ENCODE measurements at regions not wholly inside any gene's neighbourhood (a gene's known extent, or its start where the extent isn't known, plus 50 kb on each side); places are given as distances from the start of the nearest gene placed in this dataset.
"Not testable (repeated sequence)": the region's sequence is repeated elsewhere in the genome, so short reads cannot be mapped to it uniquely, and the experiment has no call there.

GRCh38 chr5:50501491-50502228, 60.6 kb upstream of the EMB start:
- Mint-ChIP-seq H3K27ac (no peak overlapping the region), H3K4me3 (peak overlapping the region; percentile 31), H3K9me3 (peaks cover 6% of the 10 kb centered on the region), H3K36me3 (ENCODE audit: low read depth) (no peaks in the 10 kb centered on the region), H3K27me3 (no peaks in the 10 kb centered on the region), H3K4me1 (peaks cover 5% of the 10 kb centered on the region)
- ATAC-seq (replicated peaks) = peak; percentile 90

DNA sequence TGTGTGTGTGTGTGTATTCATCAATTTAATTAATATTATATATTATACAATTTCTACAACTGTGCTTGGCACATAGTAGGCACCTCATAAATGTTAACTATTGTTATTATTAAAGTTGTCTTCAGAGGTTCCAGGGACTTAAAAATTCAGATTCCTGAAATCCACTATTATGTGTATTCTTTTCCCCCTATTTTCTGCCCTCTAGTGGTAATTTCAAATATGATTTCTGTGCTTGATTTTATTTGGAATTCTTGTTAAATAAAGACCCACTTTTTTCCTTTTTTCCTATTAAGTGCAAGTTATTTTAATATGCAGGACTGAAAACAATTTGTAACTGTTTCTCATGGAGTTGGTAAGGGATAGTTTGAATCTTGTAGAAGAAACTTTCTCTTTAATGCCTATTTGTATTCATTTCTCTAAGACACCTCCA, 72.0 kb upstream of the EMB start:
- H3K4me1 Mint-ChIP-seq; H3K36me3 Mint-ChIP-seq (ENCODE audit: low read depth); ATAC-seq (replicated peaks); H3K27ac Mint-ChIP-seq; H3K9me3 Mint-ChIP-seq; H3K4me3 Mint-ChIP-seq; H3K27me3 Mint-ChIP-seq: not testable (repeated sequence)

DNA sequence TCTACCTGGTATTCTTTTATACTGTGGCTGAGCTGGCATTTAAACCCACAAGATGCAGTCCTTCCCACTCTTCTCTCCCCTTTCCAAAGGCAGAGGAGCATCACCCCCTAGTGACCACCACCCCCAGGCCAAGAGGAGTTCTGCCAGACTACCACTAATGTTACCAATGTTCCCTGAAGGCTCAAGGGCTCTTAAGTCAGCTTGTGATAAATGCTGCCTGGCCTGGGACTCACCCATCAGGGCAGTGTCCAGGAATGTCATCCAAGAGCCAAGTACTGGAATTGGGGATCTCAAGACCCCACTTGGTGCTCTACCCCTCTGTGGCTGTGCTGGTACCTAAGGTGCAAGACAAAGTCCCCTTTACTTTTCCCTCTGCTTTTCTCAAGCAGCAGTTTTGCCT, 80.0 kb upstream of the EMB start:
- not testable (repeated sequence) for ATAC-seq (replicated peaks); H3K27ac Mint-ChIP-seq; H3K36me3 Mint-ChIP-seq (ENCODE audit: low read depth); H3K4me3 Mint-ChIP-seq; H3K27me3 Mint-ChIP-seq; H3K9me3 Mint-ChIP-seq; H3K4me1 Mint-ChIP-seq

DNA sequence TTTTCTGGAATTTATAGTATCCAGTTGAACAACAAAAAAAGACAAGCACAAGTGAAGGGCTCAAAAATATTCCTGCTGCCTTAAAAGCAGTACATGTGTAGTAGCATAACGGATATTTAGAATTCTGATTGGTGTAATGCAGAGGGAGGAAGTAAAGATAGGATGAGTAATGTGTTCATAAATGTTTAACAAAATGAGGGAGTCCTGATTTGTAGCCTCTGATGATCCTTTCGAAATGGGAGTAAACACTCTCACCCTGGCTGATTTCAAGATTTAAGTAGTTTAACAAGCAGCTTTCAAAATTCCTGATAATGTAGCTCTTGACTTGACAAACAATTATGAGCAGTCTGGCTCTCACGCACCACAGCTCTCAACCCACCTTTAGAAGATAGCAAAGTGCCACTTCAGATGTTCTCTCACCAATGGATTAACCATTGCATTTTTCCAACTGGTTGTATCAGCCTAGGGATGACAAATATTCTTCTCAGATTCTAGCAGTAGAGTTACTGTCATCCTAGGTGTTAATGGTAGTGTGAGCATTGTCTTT, 86.5 kb upstream of the EMB start:
- not testable (repeated sequence) for ATAC-seq (replicated peaks)

GRCh38 chr5:50535393-50535792, 94.3 kb upstream of the EMB start:
- Mint-ChIP-seq H3K27me3 (no peaks in the 10 kb centered on the region), H3K9me3 (no peaks in the 10 kb centered on the region), H3K4me1 (peaks cover 3% of the 10 kb centered on the region), H3K4me3 (no peak overlapping the region), H3K27ac (no peak overlapping the region), H3K36me3 (ENCODE audit: low read depth) (no peaks in the 10 kb centered on the region)
- no peak for ATAC-seq (replicated peaks)

More for the DNA sequence above, 86.5 kb upstream of the EMB start:
- not testable (repeated sequence) for H3K27me3 Mint-ChIP-seq; H3K27ac Mint-ChIP-seq; H3K4me1 Mint-ChIP-seq; H3K9me3 Mint-ChIP-seq; H3K4me3 Mint-ChIP-seq; H3K36me3 Mint-ChIP-seq (ENCODE audit: low read depth)

DNA sequence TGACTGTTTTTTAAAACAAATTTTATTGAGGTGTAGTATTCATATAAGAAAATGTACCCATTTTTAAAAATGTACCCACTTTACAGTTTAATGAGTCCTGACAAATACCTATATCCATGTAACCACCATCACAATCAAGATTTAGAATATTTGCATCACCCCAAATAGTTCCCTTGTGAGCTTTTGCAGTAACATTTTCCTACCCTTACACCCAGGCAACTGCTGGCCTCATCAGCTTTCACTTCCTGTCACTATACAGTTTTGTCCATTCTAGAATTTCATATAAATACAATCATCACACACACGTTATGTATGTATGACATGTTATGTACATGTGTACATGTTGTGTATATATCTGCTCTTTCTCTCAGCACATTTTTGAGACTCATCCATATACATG, 96.4 kb upstream of the EMB start:
- not testable (repeated sequence) for H3K36me3 Mint-ChIP-seq (ENCODE audit: low read depth); H3K4me1 Mint-ChIP-seq; H3K27ac Mint-ChIP-seq; H3K4me3 Mint-ChIP-seq; H3K9me3 Mint-ChIP-seq; H3K27me3 Mint-ChIP-seq
- peak; percentile 24 for ATAC-seq (replicated peaks)

GRCh38 chr5:50547303-50547702, 106.2 kb upstream of the EMB start:
- H3K27me3 Mint-ChIP-seq = no peaks in the 10 kb centered on the region
- H3K9me3 Mint-ChIP-seq = no peaks in the 10 kb centered on the region
- ATAC-seq (replicated peaks) = no peak
- no peak overlapping the region for H3K4me3 Mint-ChIP-seq
- no peaks in the 10 kb centered on the region for H3K36me3 Mint-ChIP-seq (ENCODE audit: low read depth)
- no peak overlapping the region for H3K27ac Mint-ChIP-seq
- H3K4me1 Mint-ChIP-seq = no peaks in the 10 kb centered on the region

DNA sequence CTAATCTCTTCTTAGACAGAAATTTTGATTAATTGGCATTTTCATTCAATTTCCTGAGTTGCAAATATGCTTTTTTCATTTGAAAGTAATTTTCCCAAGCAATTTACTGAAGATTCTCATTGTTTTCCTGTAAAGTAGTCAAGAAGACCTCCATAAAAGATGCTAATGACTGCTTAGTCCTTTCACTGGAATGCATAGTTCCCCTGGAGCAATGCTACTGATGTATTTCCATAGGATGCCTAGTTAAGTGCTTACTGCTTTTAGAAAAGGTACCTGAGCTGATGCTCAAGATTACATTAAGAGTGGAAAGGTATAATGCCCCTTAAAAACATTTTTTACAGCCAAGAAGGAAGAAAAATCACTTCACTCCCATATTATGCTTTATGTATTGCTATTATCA, 109.2 kb upstream of the EMB start:
- no peaks in the 10 kb centered on the region for H3K9me3 Mint-ChIP-seq
- H3K4me1 Mint-ChIP-seq = peaks cover 3% of the 10 kb centered on the region
- no peaks in the 10 kb centered on the region for H3K27me3 Mint-ChIP-seq

GRCh38 chr5:50550993-50551392, 109.9 kb upstream of the EMB start:
- H3K36me3 Mint-ChIP-seq (ENCODE audit: low read depth) = no peaks in the 10 kb centered on the region
- H3K9me3 Mint-ChIP-seq = no peaks in the 10 kb centered on the region
- H3K27ac Mint-ChIP-seq = no peak overlapping the region
- H3K27me3 Mint-ChIP-seq = no peaks in the 10 kb centered on the region
- no peak for ATAC-seq (replicated peaks)
- peaks cover 8% of the 10 kb centered on the region for H3K4me1 Mint-ChIP-seq
- no peak overlapping the region for H3K4me3 Mint-ChIP-seq

More for the DNA sequence above, 109.2 kb upstream of the EMB start:
- Mint-ChIP-seq H3K36me3 (ENCODE audit: low read depth) (no peaks in the 10 kb centered on the region), H3K27ac (no peak overlapping the region), H3K4me3 (no peak overlapping the region)
- ATAC-seq (replicated peaks) = no peak

DNA sequence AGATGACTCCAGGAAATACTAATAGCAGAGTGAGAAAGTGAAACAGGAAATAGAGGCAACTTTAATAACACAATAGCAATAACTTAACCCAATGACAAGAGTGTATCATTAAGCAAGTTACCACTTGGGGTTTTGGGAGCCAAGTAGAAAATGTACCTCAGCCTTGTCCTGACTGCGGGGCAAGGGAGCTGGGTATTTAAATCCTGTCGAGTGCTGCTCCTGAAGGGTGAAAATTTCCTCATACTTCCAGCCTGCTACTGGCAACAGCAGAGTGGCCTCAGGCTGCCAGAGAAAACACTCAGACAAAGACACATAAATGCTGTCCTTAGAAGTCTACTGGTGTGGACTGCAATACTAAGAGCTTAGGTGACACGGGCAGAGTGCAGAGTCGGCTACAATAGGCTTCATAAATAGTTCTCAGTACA, 112.5 kb upstream of the EMB start:
- Mint-ChIP-seq H3K27ac (no peak overlapping the region), H3K36me3 (ENCODE audit: low read depth) (no peaks in the 10 kb centered on the region), H3K27me3 (no peaks in the 10 kb centered on the region), H3K9me3 (no peaks in the 10 kb centered on the region), H3K4me1 (peaks cover 8% of the 10 kb centered on the region), H3K4me3 (peak overlapping the region; percentile 33)
- ATAC-seq (replicated peaks) = no peak

DNA sequence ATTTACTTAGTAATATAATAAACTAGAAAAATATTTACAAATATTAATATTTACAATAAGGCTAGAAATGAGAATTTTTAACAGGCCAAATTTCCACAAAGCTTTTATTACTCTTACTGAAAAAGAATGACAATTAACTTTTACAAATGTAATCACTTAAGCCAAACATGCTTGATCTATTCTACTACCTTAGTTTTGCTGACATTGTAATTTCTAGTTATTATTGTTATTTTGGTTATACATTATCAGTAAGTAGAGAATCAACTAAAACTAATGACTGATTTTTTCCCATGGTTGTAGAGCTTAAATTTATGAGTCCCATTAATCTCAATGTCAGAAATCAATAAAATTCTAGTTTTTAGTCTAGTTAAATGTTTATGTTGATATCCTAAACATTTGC, 107.8 kb upstream of the PARP8 start:
- not testable (repeated sequence) for H3K27ac Mint-ChIP-seq; ATAC-seq (replicated peaks); H3K4me1 Mint-ChIP-seq

GRCh38 chr5:50559955-50560354, 106.5 kb upstream of the PARP8 start:
- Mint-ChIP-seq H3K4me3 (no peak overlapping the region), H3K4me1 (peaks cover 4% of the 10 kb centered on the region), H3K27me3 (no peaks in the 10 kb centered on the region), H3K9me3 (no peaks in the 10 kb centered on the region), H3K36me3 (ENCODE audit: low read depth) (no peaks in the 10 kb centered on the region), H3K27ac (no peak overlapping the region)
- no peak for ATAC-seq (replicated peaks)

More for the DNA sequence above, 107.8 kb upstream of the PARP8 start:
- not testable (repeated sequence) for H3K36me3 Mint-ChIP-seq (ENCODE audit: low read depth); H3K9me3 Mint-ChIP-seq; H3K27me3 Mint-ChIP-seq; H3K4me3 Mint-ChIP-seq

DNA sequence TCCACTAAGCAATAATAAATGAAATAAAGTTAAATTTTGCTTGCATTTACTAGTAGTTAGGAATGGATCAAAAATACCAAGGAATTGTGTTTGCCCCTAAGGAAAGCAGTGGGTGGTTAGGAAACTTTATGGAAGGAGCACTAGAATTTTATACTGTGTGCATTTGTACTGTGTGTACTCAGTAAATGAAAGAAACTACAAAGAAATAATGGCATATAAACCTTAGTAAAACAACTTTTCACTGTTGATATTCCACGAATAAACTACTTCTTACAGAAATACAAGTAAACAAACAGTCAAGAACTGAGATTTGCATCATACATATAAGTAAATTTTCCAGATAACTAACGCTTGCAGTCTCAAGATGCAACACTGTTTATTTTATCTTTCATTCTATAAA, 103.7 kb upstream of the PARP8 start:
- Mint-ChIP-seq H3K4me3 (no peak overlapping the region), H3K36me3 (ENCODE audit: low read depth) (no peaks in the 10 kb centered on the region), H3K27ac (no peak overlapping the region), H3K9me3 (peaks cover 3% of the 10 kb centered on the region), H3K4me1 (peaks cover 4% of the 10 kb centered on the region), H3K27me3 (no peaks in the 10 kb centered on the region)
- no peak for ATAC-seq (replicated peaks)

DNA sequence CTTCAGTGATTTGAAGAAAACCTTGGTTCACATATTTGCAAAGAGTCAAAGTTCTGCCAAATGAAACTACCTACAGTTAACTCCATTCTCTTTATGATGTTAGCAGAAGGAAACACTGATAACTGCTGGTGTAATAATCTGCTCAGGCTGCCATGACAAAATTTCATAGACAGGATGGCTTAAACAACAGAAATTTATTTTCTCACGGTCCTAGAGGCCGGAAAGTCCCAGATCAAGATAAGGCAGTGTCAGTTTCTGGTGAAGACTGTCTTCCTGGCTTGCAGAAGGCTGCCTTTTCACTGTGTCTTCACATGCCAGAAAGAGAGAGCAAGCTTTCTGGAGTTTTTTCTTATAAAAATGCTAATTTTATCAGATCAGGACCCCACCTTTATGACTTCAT, 102.4 kb upstream of the PARP8 start:
- H3K27ac Mint-ChIP-seq = no peak overlapping the region
- peak; percentile 60 for ATAC-seq (replicated peaks)
- H3K4me3 Mint-ChIP-seq = peak overlapping the region; percentile 20

DNA sequence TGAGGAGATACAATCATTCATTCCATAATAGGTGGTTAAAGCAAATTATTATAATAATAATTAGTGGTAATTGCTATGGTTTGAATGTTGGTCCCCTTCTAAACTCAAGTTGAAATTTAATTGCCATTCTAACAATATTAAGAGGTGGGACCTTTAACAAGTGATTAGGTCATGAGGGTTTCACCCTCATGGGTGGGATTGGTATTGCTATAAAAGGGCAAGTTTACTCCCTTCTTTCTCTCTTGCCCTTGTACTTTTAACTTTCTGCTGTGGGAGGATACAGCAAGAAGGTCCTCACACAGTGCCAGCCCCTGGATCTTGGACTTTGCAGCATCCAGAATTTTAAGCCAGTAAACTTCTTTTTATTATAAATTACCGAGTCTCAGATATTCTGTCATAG, 101.9 kb upstream of the PARP8 start:
- no peak for ATAC-seq (replicated peaks)
- H3K4me1 Mint-ChIP-seq = peaks cover 4% of the 10 kb centered on the region
- no peak overlapping the region for H3K27ac Mint-ChIP-seq
- H3K9me3 Mint-ChIP-seq = peaks cover 5% of the 10 kb centered on the region
- H3K27me3 Mint-ChIP-seq = no peaks in the 10 kb centered on the region
- H3K36me3 Mint-ChIP-seq (ENCODE audit: low read depth) = no peaks in the 10 kb centered on the region
- H3K4me3 Mint-ChIP-seq = peak overlapping the region; percentile 20

More for the DNA sequence above, 102.4 kb upstream of the PARP8 start:
- H3K27me3 Mint-ChIP-seq = no peaks in the 10 kb centered on the region
- peaks cover 4% of the 10 kb centered on the region for H3K4me1 Mint-ChIP-seq
- no peaks in the 10 kb centered on the region for H3K36me3 Mint-ChIP-seq (ENCODE audit: low read depth)
- peaks cover 5% of the 10 kb centered on the region for H3K9me3 Mint-ChIP-seq

Data from activated T-helper 17 cell treated with anti-CD3 and anti-CD28 coated beads, Interleukin-2, amount 50 U/mL, for 72 hours (primary cell).